ENCODE measurements at regions not wholly inside any gene's neighbourhood (a gene's known extent, or its start where the extent isn't known, plus 50 kb on each side); places are given as distances from the start of the nearest gene placed in this dataset.

DNA sequence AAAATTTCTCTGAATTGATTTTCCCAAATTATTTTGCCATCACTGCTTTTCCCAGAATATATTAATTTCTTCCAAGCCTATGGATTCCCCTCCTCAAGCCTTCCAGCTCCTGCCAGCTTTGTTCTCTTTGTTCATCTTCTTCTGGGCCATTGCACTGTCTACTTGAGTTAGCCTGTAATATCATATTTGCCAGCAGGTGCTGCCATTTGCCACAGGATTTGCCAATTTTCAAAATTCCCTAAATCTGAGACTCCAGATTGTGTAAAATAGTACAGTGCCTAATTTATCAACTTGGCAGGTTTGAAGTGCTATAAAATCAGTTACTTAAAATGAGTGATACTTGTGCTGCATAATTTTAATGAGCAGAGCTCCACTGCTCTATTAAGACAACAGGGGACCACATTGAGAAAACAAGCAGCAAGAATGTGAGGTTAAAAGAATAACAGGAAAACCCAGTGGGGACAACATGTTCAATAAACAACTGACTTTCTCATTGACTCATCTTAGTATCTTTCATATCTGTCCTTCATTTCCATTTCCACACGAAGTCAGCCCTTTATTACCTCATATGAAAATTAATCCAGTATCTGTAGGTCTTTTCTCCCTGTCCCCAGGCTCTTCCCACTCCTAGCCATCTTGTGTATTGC, 84.6 kb upstream of the CCDC196 start:
- DNase-seq: peak in 1 of 58 donors; percentile 34

GRCh38 chr14:66403183-66403582, 83.0 kb upstream of the CCDC196 start:
- no peak for DNase-seq

GRCh38 chr14:66404051-66404545, 82.1 kb upstream of the CCDC196 start:
- no peak for DNase-seq

DNA sequence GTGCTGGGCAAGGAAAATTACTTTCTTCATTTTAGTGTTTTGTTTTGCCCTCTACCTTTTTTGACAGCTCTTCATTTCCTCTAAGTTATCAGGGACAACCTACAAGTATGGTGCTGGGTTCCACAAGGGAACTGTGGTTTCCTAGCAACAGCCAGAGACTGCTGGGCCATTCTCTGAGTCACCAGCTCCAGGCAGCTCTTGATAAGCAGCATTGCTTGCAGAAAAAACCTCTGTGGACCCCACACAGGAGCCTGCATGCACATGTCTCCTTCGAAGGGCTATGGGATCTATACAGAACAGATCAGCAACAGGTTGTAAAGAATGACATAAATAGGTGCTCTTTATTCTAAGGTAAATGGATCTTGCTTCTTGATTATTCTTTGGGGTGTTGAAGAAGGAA, 81.0 kb upstream of the CCDC196 start:
- peak in 6 of 58 donors; percentile 3 to 40 (median 18) for DNase-seq

GRCh38 chr14:66413901-66414300, 72.3 kb upstream of the CCDC196 start:
- DNase-seq: no peak

DNA sequence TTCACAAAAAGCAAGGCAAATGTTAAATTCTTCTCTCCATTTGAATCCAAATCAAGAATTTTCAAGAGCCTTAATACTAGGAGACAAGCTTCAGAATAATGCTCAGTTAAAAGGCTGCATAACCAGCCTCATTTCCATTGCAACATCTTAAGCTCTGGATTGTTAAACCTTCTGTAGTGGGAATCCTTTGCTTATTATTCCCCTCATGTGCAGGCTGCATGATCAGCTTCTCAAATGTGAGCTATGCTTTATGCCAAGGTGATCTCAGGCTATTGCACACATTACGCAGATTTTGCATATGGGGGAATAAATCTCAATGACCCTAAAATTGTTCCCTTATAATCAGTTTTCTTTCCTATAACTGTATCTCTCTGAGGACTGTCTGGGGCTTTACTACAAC, 71.7 kb upstream of the CCDC196 start:
- no peak for DNase-seq

- DNase-seq: no peak
Observed at GRCh38 chr14:66420251-66421006, 65.7 kb upstream of the CCDC196 start.

GRCh38 chr14:66421990-66422946, 63.9 kb upstream of the CCDC196 start:
- DNase-seq: no peak

- peak in 1 of 58 donors; percentile 36 for DNase-seq
Observed at GRCh38 chr14:66425402-66425801, 60.8 kb upstream of the CCDC196 start.

- no peak for DNase-seq
Observed at GRCh38 chr14:66426451-66426850, 59.7 kb upstream of the CCDC196 start.

DNA sequence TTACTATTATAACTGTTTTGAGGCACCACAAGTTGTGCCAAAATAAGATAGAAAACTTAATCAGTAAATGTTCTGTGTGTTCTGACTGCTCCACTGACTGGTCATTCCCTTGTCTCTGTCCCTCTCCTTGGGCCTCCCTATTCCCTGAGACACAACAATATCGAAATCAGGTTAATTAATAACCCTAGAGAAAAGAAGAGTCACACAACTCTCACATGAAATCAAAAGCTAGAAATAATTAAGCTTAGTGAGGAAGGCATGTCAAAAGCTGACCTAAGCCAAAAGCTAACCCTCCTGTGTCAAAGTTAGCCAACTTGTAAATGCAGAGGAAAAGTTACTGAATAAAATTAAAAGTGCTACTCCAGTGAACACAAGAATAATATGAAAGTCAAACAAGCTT, 53.8 kb upstream of the CCDC196 start:
- no peak for DNase-seq

- no peak for DNase-seq
Observed at GRCh38 chr14:66434464-66434863, 51.7 kb upstream of the CCDC196 start.

DNA sequence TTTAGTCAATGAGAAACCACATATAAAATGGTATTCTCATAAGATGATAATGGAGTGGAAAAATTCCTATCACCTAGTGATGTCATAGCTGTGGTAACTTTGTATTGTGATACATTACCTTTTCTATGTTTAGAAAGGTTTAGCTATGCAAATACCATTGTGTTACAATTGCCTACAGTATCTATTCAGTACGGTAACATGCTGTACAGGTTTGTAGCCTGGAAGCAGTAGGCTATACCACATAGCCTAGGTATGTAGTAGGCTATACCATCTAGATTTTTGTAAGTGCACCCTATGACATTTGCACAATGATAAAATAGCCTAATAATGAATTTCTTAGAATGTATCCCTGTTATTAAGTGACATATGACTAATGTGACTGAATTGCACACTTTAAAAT, 50.5 kb upstream of the CCDC196 start:
- no peak for DNase-seq

Measured in anterior cingulate cortex (tissue), 58 donors.